ENCODE measurements at regions not wholly inside any gene's neighbourhood (a gene's known extent, or its start where the extent isn't known, plus 50 kb on each side); places are given as distances from the start of the nearest gene placed in this dataset.

- no peak for DNase-seq (ENCODE audit: low read depth in 2 of 2)
Measured at GRCh38 chr9:13898957-13899356, 415.0 kb downstream of the NFIB start.

- DNase-seq (ENCODE audit: low read depth in 2 of 2), result no peak
Measured at GRCh38 chr9:13896922-13897835, 416.8 kb downstream of the NFIB start.

GRCh38 chr9:13896047-13896446 lies 417.9 kb downstream of the NFIB start:
- no peak for DNase-seq (ENCODE audit: low read depth in 2 of 2)

- DNase-seq (ENCODE audit: low read depth in 2 of 2), result no peak
Measured at GRCh38 chr9:13885258-13885657, 428.7 kb downstream of the NFIB start.

- DNase-seq (ENCODE audit: low read depth in 2 of 2), result no peak
Measured at GRCh38 chr9:13879981-13880380, 434.0 kb downstream of the NFIB start.

- no peak for DNase-seq (ENCODE audit: low read depth in 2 of 2)
Measured at GRCh38 chr9:13879011-13879410, 434.9 kb downstream of the NFIB start.

- DNase-seq (ENCODE audit: low read depth in 2 of 2), result no peak
Measured at GRCh38 chr9:13878241-13878711, 435.7 kb downstream of the NFIB start.

- no peak for DNase-seq (ENCODE audit: low read depth in 2 of 2)
Measured at GRCh38 chr9:13876741-13877140, 437.2 kb downstream of the NFIB start.

GRCh38 chr9:13873203-13873602 lies 440.7 kb downstream of the NFIB start:
- DNase-seq (ENCODE audit: low read depth in 2 of 2), result no peak

GRCh38 chr9:13868336-13868735 lies 445.6 kb downstream of the NFIB start:
- DNase-seq (ENCODE audit: low read depth in 2 of 2), result no peak

GRCh38 chr9:13865869-13866268 lies 448.1 kb downstream of the NFIB start:
- no peak for DNase-seq (ENCODE audit: low read depth in 2 of 2)

- DNase-seq (ENCODE audit: low read depth in 2 of 2), result no peak
Measured at GRCh38 chr9:13863112-13863511, 450.8 kb downstream of the NFIB start.

GRCh38 chr9:13862654-13863053 lies 451.3 kb downstream of the NFIB start:
- DNase-seq (ENCODE audit: low read depth in 2 of 2), result no peak

- DNase-seq (ENCODE audit: low read depth in 2 of 2), result no peak
Measured at GRCh38 chr9:13860946-13861640, 452.8 kb downstream of the NFIB start.

- no peak for DNase-seq (ENCODE audit: low read depth in 2 of 2)
Measured at GRCh38 chr9:13860019-13860418, 453.9 kb downstream of the NFIB start.

GRCh38 chr9:13857521-13857920 lies 456.4 kb downstream of the NFIB start:
- DNase-seq (ENCODE audit: low read depth in 2 of 2), result no peak

GRCh38 chr9:13847270-13847669 lies 466.7 kb downstream of the NFIB start:
- no peak for DNase-seq (ENCODE audit: low read depth in 2 of 2)

GRCh38 chr9:13845460-13845859 lies 468.5 kb downstream of the NFIB start:
- DNase-seq (ENCODE audit: low read depth in 2 of 2), result no peak

GRCh38 chr9:13841746-13842462 lies 472.0 kb downstream of the NFIB start:
- no peak for DNase-seq (ENCODE audit: low read depth in 2 of 2)

- no peak for DNase-seq (ENCODE audit: low read depth in 2 of 2)
Measured at GRCh38 chr9:13832446-13832845, 481.5 kb downstream of the NFIB start.

- no peak for DNase-seq (ENCODE audit: low read depth in 2 of 2)
Measured at GRCh38 chr9:13823026-13823425, 490.9 kb downstream of the NFIB start.

GRCh38 chr9:13817754-13818278 lies 496.1 kb downstream of the NFIB start:
- no peak for DNase-seq (ENCODE audit: low read depth in 2 of 2)

Measured in stimulated activated CD4-positive, alpha-beta T cell treated with anti-CD3 and anti-CD28 coated beads, Interleukin-4, amount 100 ng/mL, for 48 hours (primary cell).